ENCODE measurements at regions not wholly inside any gene's neighbourhood (a gene's known extent, or its start where the extent isn't known, plus 50 kb on each side); places are given as distances from the start of the nearest gene placed in this dataset.

DNA sequence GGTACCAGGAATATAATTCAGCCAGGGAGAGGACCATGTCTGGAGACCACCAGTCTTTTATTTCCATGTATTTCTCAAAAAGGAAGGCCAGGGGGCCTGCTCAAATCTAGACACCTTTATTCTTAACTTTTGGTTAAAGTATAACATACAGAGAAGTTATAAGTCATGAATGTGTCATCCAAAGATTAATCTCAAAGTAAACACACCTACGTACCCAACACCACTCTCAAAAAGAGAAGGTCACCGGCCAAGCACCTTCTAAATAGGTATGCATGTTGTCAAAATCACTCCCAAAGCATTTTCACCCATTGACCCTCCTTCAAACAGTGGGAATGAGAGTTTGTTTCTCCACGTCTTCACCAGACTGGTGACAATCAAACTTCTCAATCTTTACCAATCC lies 60.0 kb upstream of the FZD10 start:
- TF ChIP-seq, protein P1, sequence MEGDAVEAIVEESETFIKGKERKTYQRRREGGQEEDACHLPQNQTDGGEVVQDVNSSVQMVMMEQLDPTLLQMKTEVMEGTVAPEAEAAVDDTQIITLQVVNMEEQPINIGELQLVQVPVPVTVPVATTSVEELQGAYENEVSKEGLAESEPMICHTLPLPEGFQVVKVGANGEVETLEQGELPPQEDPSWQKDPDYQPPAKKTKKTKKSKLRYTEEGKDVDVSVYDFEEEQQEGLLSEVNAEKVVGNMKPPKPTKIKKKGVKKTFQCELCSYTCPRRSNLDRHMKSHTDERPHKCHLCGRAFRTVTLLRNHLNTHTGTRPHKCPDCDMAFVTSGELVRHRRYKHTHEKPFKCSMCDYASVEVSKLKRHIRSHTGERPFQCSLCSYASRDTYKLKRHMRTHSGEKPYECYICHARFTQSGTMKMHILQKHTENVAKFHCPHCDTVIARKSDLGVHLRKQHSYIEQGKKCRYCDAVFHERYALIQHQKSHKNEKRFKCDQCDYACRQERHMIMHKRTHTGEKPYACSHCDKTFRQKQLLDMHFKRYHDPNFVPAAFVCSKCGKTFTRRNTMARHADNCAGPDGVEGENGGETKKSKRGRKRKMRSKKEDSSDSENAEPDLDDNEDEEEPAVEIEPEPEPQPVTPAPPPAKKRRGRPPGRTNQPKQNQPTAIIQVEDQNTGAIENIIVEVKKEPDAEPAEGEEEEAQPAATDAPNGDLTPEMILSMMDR (IDR thresholded peaks at IDR 0.05): no peak
- TF ChIP-seq POLR2AphosphoS5 (IDR thresholded peaks at IDR 0.05) (no peak), POLR2A (IDR thresholded peaks at IDR 0.05) (no peak)
